ENCODE measurements at regions not wholly inside any gene's neighbourhood (a gene's known extent, or its start where the extent isn't known, plus 50 kb on each side); places are given as distances from the start of the nearest gene placed in this dataset.

DNA sequence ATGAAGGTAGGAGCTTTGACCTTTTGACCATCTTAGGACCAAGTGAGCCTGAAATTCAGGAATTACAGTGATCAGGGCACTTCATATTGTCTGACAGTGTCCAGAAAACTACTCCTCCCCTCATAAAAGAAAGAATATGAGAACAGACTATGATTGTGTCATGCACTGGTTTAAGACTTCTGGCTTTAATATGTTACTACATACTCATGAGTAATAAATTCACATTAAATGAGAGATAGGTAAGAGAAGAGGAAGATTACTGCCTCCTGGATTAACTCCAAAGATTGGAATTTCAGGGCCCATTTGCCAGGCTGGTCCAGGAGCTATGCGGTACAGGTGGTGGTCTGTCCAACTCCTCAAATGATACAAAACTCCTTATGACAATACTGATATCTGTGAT is 213.5 kb upstream of the ADRA1B start:
- H3K27me3 ChIP-seq (ENCODE audit: control insufficient read depth in 2 of 2, insufficient read depth in 2 of 2, low read length in 2 of 2): no peaks in the 10 kb centered on the region
- intact Hi-C loops (cut with micrococcal nuclease): no loop called here
- ATAC-seq (no peak), DNase-seq (no peak)
- Mint-ChIP-seq H3K4me3 (no peak overlapping the region), H3K4me1 (no peaks in the 10 kb centered on the region), H3K27me3 (peaks cover 0 to 19% (median 7%) of the 10 kb centered on the region in 5 donors), H3K27ac (no peak overlapping the region), H3K36me3 (peaks cover 0 to 5% (median 0%) of the 10 kb centered on the region in 5 donors), H3K9me3 (peaks cover 2 to 10% (median 5%) of the 10 kb centered on the region in 11 donors)
- no peak overlapping the region for H3K27ac ChIP-seq (ENCODE audit: low read depth, low read length)
- H3K36me3 ChIP-seq (ENCODE audit: control insufficient read depth in 2 of 3, insufficient read depth in 3 of 3, low read length in 3 of 3): no peaks in the 10 kb centered on the region
- no peaks in the 10 kb centered on the region for H3K4me1 ChIP-seq (ENCODE audit: control insufficient read depth in 2 of 2, insufficient read depth in 2 of 2, low read length in 2 of 2)
- no peaks in the 10 kb centered on the region for H3K9me3 ChIP-seq (ENCODE audit: control insufficient read depth in 2 of 3, low read length in 3 of 3)
- POLR2A ChIA-PET: no interaction called here
- CTCF ChIA-PET: no interaction called here
- H3K4me3 ChIP-seq (ENCODE audit: low read length): no peak overlapping the region

DNA sequence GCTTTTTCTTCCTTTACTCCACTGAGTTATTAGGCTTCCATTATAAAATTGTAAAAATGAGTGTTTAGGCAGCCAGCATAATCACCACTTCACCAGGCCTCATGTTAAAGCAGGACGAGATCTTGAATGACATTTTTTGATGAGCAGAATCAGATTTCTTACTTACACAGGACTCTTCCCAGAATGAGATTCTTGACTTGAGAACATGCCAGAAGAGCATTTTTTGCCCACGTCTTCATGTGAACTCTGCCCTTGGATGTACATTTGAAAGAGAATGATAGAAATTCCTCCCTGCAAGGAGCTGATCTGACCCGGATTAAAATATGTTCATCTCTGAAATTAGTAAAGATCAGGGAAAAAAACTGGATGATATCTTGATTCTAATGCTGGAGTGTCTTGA is 212.1 kb upstream of the ADRA1B start:
- no peaks in the 10 kb centered on the region for H3K4me1 ChIP-seq (ENCODE audit: control insufficient read depth in 2 of 2, insufficient read depth in 2 of 2, low read length in 2 of 2)
- peaks cover 0 to 5% (median 0%) of the 10 kb centered on the region in 5 donors for H3K36me3 Mint-ChIP-seq
- H3K4me3 ChIP-seq (ENCODE audit: low read length): no peak overlapping the region
- H3K27me3 Mint-ChIP-seq: peaks cover 0 to 23% (median 7%) of the 10 kb centered on the region in 5 donors
- no peaks in the 10 kb centered on the region for H3K36me3 ChIP-seq (ENCODE audit: control insufficient read depth in 2 of 3, insufficient read depth in 3 of 3, low read length in 3 of 3)
- POLR2A ChIA-PET: no interaction called here
- DNase-seq (no peak), ATAC-seq (no peak)
- H3K9me3 Mint-ChIP-seq: peaks cover 2 to 13% (median 6%) of the 10 kb centered on the region in 11 donors
- CTCF ChIA-PET: interaction anchor here (0.6 kb wide), 1 partner anchor 38 kb away, joined by 3 read pairs; no protein-coding TSS in a partner anchor
- no peak overlapping the region for H3K4me3 Mint-ChIP-seq
- no peaks in the 10 kb centered on the region for H3K4me1 Mint-ChIP-seq
- H3K27ac Mint-ChIP-seq: no peak overlapping the region
- intact Hi-C loops (cut with micrococcal nuclease): no loop called here
- no peaks in the 10 kb centered on the region for H3K27me3 ChIP-seq (ENCODE audit: control insufficient read depth in 2 of 2, insufficient read depth in 2 of 2, low read length in 2 of 2)
- no peak overlapping the region for H3K27ac ChIP-seq (ENCODE audit: low read depth, low read length)
- no peaks in the 10 kb centered on the region for H3K9me3 ChIP-seq (ENCODE audit: control insufficient read depth in 2 of 3, low read length in 3 of 3)

- peaks cover 2 to 32% (median 7%) of the 10 kb centered on the region in 5 donors for H3K27me3 Mint-ChIP-seq
- ATAC-seq (no peak), DNase-seq (no peak)
- no peaks in the 10 kb centered on the region for H3K4me1 ChIP-seq (ENCODE audit: control insufficient read depth in 2 of 2, insufficient read depth in 2 of 2, low read length in 2 of 2)
- POLR2A ChIA-PET: no interaction called here
- peaks cover 2 to 13% (median 6%) of the 10 kb centered on the region in 11 donors for H3K9me3 Mint-ChIP-seq
- no peaks in the 10 kb centered on the region for H3K4me1 Mint-ChIP-seq
- no peaks in the 10 kb centered on the region for H3K36me3 ChIP-seq (ENCODE audit: control insufficient read depth in 2 of 3, insufficient read depth in 3 of 3, low read length in 3 of 3)
- peaks cover 0 to 5% (median 0%) of the 10 kb centered on the region in 5 donors for H3K36me3 Mint-ChIP-seq
- no peaks in the 10 kb centered on the region for H3K27me3 ChIP-seq (ENCODE audit: control insufficient read depth in 2 of 2, insufficient read depth in 2 of 2, low read length in 2 of 2)
- CTCF ChIA-PET: no interaction called here
- no peak overlapping the region for H3K4me3 Mint-ChIP-seq
- H3K4me3 ChIP-seq (ENCODE audit: low read length): no peak overlapping the region
- intact Hi-C loops (cut with micrococcal nuclease): no loop called here
- no peak overlapping the region for H3K27ac Mint-ChIP-seq
- H3K9me3 ChIP-seq (ENCODE audit: control insufficient read depth in 2 of 3, low read length in 3 of 3): no peaks in the 10 kb centered on the region
- H3K27ac ChIP-seq (ENCODE audit: low read depth, low read length): no peak overlapping the region
Measured at GRCh38 chr5:159705948-159706347, 210.3 kb upstream of the ADRA1B start.

DNA sequence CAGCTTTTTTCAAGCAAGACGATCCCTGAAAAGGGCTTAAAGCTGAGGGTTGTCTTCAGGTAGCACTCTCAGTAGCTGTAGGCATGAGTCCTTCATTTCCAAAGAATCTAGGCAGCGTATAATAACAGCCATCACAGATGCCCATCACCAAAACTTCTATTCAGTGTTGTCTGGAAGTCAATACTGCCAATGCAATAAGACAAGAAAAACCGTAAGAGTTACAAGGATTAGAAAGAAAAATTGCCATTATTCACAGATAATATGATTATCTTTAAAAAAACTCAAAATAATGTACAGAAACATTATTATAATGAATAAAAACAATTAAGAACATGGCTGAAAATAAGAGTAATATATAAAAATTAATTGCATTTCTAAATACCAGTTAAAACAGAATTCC is 208.2 kb upstream of the ADRA1B start:
- H3K27ac Mint-ChIP-seq: no peak overlapping the region
- H3K27me3 ChIP-seq (ENCODE audit: control insufficient read depth in 2 of 2, insufficient read depth in 2 of 2, low read length in 2 of 2): no peaks in the 10 kb centered on the region
- no peak overlapping the region for H3K27ac ChIP-seq (ENCODE audit: low read depth, low read length)
- H3K4me1 ChIP-seq (ENCODE audit: control insufficient read depth in 2 of 2, insufficient read depth in 2 of 2, low read length in 2 of 2): no peaks in the 10 kb centered on the region
- CTCF ChIA-PET: interaction anchor here (0.7 kb wide), 1 partner anchor 90 kb away, joined by 3 read pairs; no protein-coding TSS in a partner anchor
- ATAC-seq (no peak), DNase-seq (no peak)
- no peak overlapping the region for H3K4me3 Mint-ChIP-seq
- POLR2A ChIA-PET: no interaction called here
- no peaks in the 10 kb centered on the region for H3K36me3 ChIP-seq (ENCODE audit: control insufficient read depth in 2 of 3, insufficient read depth in 3 of 3, low read length in 3 of 3)
- no peak overlapping the region for H3K4me3 ChIP-seq (ENCODE audit: low read length)
- peaks cover 2 to 36% (median 14%) of the 10 kb centered on the region in 5 donors for H3K27me3 Mint-ChIP-seq
- no peaks in the 10 kb centered on the region for H3K4me1 Mint-ChIP-seq
- intact Hi-C loops (cut with micrococcal nuclease): no loop called here
- no peaks in the 10 kb centered on the region for H3K9me3 ChIP-seq (ENCODE audit: control insufficient read depth in 2 of 3, low read length in 3 of 3)
- peaks cover 2 to 13% (median 6%) of the 10 kb centered on the region in 11 donors for H3K9me3 Mint-ChIP-seq
- peaks cover 0 to 5% (median 0%) of the 10 kb centered on the region in 5 donors for H3K36me3 Mint-ChIP-seq

- Histone ChIP-seq H3K27ac (ENCODE audit: low read depth, low read length) (no peak overlapping the region), H3K9me3 (ENCODE audit: control insufficient read depth in 2 of 3, low read length in 3 of 3) (no peaks in the 10 kb centered on the region), H3K27me3 (ENCODE audit: control insufficient read depth in 2 of 2, insufficient read depth in 2 of 2, low read length in 2 of 2) (no peaks in the 10 kb centered on the region), H3K4me3 (ENCODE audit: low read length) (no peak overlapping the region), H3K4me1 (ENCODE audit: control insufficient read depth in 2 of 2, insufficient read depth in 2 of 2, low read length in 2 of 2) (no peaks in the 10 kb centered on the region), H3K36me3 (ENCODE audit: control insufficient read depth in 2 of 3, insufficient read depth in 3 of 3, low read length in 3 of 3) (no peaks in the 10 kb centered on the region)
- Mint-ChIP-seq H3K27ac (no peak overlapping the region), H3K9me3 (peaks cover 0 to 4% (median 2%) of the 10 kb centered on the region in 11 donors), H3K4me1 (no peaks in the 10 kb centered on the region), H3K27me3 (peaks cover 9 to 31% (median 23%) of the 10 kb centered on the region in 5 donors), H3K36me3 (peaks cover 0 to under 1% (median 0%) of the 10 kb centered on the region in 5 donors), H3K4me3 (no peak overlapping the region)
- ATAC-seq (no peak), DNase-seq (no peak)
- ChIA-PET POLR2A (no interaction called here), CTCF (no interaction called here)
- intact Hi-C loops (cut with micrococcal nuclease): no loop called here
Measured at GRCh38 chr5:159712672-159713071, 203.6 kb upstream of the ADRA1B start.

GRCh38 chr5:159713254-159713653 is 203.0 kb upstream of the ADRA1B start:
- no peaks in the 10 kb centered on the region for H3K4me1 ChIP-seq (ENCODE audit: control insufficient read depth in 2 of 2, insufficient read depth in 2 of 2, low read length in 2 of 2)
- H3K27ac ChIP-seq (ENCODE audit: low read depth, low read length): no peak overlapping the region
- POLR2A ChIA-PET: no interaction called here
- no peak overlapping the region for H3K27ac Mint-ChIP-seq
- H3K4me3 Mint-ChIP-seq: no peak overlapping the region
- H3K27me3 ChIP-seq (ENCODE audit: control insufficient read depth in 2 of 2, insufficient read depth in 2 of 2, low read length in 2 of 2): no peaks in the 10 kb centered on the region
- no peaks in the 10 kb centered on the region for H3K36me3 ChIP-seq (ENCODE audit: control insufficient read depth in 2 of 3, insufficient read depth in 3 of 3, low read length in 3 of 3)
- H3K36me3 Mint-ChIP-seq: no peaks in the 10 kb centered on the region
- intact Hi-C loops (cut with micrococcal nuclease): no loop called here
- H3K4me3 ChIP-seq (ENCODE audit: low read length): no peak overlapping the region
- H3K9me3 ChIP-seq (ENCODE audit: control insufficient read depth in 2 of 3, low read length in 3 of 3): no peaks in the 10 kb centered on the region
- no peaks in the 10 kb centered on the region for H3K4me1 Mint-ChIP-seq
- no peak for ATAC-seq
- peaks cover 0 to 3% (median 0%) of the 10 kb centered on the region in 11 donors for H3K9me3 Mint-ChIP-seq
- CTCF ChIA-PET: no interaction called here
- H3K27me3 Mint-ChIP-seq: peaks cover 9 to 32% (median 24%) of the 10 kb centered on the region in 5 donors
- DNase-seq: no peak

- Histone ChIP-seq H3K36me3 (ENCODE audit: control insufficient read depth in 2 of 3, insufficient read depth in 3 of 3, low read length in 3 of 3) (no peaks in the 10 kb centered on the region), H3K27ac (ENCODE audit: low read depth, low read length) (no peak overlapping the region), H3K4me3 (ENCODE audit: low read length) (no peak overlapping the region), H3K4me1 (ENCODE audit: control insufficient read depth in 2 of 2, insufficient read depth in 2 of 2, low read length in 2 of 2) (no peaks in the 10 kb centered on the region), H3K9me3 (ENCODE audit: control insufficient read depth in 2 of 3, low read length in 3 of 3) (no peaks in the 10 kb centered on the region), H3K27me3 (ENCODE audit: control insufficient read depth in 2 of 2, insufficient read depth in 2 of 2, low read length in 2 of 2) (no peaks in the 10 kb centered on the region)
- Mint-ChIP-seq H3K36me3 (no peaks in the 10 kb centered on the region), H3K27me3 (peaks cover 9 to 32% (median 24%) of the 10 kb centered on the region in 5 donors), H3K4me1 (no peaks in the 10 kb centered on the region), H3K4me3 (no peak overlapping the region), H3K9me3 (peaks cover 0 to 3% (median 0%) of the 10 kb centered on the region in 11 donors), H3K27ac (no peak overlapping the region)
- no peak for ATAC-seq
- DNase-seq: no peak
- ChIA-PET POLR2A (no interaction called here), CTCF (no interaction called here)
- intact Hi-C loops (cut with micrococcal nuclease): no loop called here
Measured at GRCh38 chr5:159713773-159714172, 202.5 kb upstream of the ADRA1B start.
